Left renal pelvis (tissue), 4 donors: ENCODE measurements at regions not wholly inside any gene's neighbourhood (a gene's known extent, or its start where the extent isn't known, plus 50 kb on each side); places are given as distances from the start of the nearest gene placed in this dataset.
A peak's percentile ranks its signal among the peaks of the same experiment; 100 is the strongest.

Experiments used
- DNase-seq, 4 donors: peaks; one replicate each; pipeline ENCODE4 v3.0.0-alpha.2; 2013; ENCODE audit warnings: low read depth in 4 of 4, low spot score in 3 of 4

- DNase-seq, result no peak
These were observed 327.2 kb upstream of the ZFP64 start for GRCh38 chr20:52518735-52519134.

- no peak for DNase-seq
These were observed 324.3 kb upstream of the ZFP64 start for GRCh38 chr20:52515877-52516276.

DNA sequence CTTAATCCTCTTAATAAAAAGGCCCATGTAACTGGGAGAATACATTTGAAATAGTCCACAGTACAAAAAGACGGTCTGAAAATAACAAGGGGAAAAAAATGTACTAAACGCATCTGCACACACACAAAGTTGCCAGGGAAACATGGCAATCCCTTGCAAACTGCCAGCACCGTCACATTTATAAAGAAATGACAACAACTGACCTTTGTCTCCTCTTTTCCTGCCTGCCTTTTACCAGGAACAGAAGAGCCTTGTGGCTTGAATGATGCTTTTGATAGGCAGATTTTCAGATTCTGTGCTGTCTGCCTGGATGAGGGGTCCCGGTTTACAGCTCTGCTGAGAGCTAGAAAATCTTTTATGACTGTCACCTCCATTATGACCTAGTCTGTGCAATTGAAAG lies 308.6 kb upstream of the ZFP64 start:
- no peak for DNase-seq

GRCh38 chr20:52497731-52498130 lies 306.2 kb upstream of the ZFP64 start:
- no peak for DNase-seq

DNA sequence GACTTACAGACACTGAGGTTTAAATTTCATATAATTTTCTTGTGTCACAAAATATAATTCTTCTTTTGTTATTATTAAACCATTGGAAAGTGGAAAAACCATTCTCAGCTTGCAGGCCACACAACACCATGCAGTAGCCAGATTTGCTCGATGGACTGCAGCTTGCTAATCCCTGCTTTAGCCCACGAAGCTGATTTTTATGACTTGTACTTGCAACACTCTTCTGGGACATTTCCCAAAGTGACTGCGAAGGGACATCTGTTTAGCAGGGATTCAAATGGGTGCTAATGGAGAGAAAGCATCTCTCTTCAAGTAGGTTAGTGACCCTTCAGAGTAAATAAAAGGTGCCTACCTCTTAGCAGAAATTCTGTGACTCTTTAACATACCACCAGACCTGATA lies 304.6 kb upstream of the ZFP64 start:
- no peak for DNase-seq

- no peak for DNase-seq
These were observed 302.7 kb upstream of the ZFP64 start for GRCh38 chr20:52494244-52494643.

DNA sequence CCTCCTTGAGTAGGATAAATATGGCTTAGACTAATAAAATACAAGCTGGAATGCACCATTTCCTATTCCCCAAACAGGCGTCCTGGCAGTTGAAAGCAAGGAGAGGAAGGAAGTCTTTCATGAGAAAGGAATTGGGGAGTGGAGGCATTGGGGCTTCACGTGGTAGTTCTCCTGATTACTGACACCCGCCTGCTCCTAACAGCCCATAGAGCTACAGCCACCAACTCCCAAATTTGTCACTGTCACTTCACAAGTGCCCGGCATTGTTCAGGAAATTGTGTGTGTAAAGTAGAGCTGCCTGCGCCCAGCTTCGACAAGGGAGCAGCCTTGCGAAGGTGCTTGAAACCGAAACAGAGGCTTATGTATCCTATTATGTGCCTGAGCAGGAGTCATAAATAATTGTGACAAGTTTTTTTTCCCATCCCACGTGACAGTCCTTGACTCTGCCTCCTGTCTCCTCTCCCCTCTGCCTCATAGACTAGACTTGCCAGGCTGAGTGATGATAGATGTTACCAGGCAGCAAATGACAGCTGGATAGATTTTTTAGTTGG lies 301.7 kb upstream of the ZFP64 start:
- peak in 3 of 4 donors; percentile 31 to 61 (median 60) for DNase-seq

DNA sequence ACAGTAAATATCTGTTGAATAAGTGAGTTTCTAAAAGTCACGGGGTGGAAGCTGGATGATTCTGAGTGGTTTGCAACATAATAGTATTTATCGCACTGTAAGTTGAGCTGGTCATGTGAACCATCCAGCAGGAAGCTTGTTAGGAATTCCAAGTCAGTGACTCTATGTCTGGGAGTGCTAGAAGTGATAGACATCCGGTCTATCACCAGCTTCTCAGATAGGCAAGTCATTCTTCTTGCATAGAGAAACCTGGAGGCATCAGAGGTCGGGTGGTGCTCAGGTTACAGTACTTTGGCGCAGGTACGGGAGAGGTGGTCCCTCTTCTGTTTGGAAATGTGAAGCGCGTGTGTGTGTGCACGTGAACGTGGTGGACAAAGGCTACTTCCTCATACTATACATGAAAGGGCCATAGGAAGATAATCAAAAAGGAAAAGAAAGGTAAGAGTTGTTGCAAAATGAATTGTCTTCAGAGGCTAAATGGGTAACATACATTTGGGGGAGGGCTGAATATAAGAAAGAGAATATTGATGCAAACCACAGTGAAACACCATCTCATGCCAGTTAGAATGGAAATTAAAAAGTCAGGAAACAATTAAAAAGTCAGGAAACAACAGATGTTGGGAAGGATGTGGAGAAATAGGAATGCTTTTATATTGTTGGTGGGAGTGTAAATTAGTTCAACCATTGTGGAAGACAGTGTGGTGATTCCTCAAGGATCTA lies 299.3 kb upstream of the ZFP64 start:
- no peak for DNase-seq

DNA sequence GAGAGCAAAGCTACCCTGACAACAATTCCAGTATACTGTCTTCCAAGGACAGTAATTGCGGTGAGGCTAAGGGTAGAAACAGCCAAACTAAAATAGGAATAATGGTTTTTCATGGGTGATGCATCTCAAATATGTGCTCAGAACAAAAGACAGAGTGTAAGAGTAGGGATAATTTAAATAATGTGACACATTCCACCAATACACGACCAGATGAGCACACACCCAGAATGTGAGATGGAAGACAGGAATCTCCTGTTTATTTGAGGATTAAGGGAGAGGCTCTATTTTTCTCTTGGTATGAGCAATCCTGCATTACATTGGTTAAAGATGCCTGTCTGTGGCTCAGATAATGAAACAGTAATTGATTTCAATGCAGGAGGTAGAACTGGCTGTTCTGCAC lies 292.9 kb upstream of the ZFP64 start:
- DNase-seq, result no peak

- DNase-seq, result no peak
These were observed 291.8 kb upstream of the ZFP64 start for GRCh38 chr20:52483382-52483781.

- DNase-seq, result no peak
These were observed 290.5 kb upstream of the ZFP64 start for GRCh38 chr20:52482044-52482443.

DNA sequence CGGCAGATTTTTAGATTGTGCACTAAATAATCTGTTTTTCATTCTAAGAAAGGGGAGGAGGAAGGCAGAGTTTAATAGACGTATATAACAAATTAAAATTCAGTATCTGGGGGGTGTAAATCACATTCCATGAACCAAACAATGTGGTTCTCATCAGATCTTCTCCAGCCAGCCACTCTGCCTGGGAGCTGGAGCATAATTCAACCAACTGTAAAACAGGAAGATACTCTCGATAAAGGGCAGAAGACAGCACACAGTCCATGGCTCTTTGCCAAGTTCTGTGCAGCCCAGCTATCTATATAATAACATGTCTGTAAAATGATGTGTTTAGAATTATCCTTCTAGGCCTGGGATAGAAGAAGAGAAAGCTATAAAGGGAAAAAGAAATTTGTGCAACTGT lies 289.9 kb upstream of the ZFP64 start:
- peak in 2 of 4 donors; percentile 29 to 51 for DNase-seq

GRCh38 chr20:52476074-52476750 lies 284.6 kb upstream of the ZFP64 start:
- no peak for DNase-seq

DNA sequence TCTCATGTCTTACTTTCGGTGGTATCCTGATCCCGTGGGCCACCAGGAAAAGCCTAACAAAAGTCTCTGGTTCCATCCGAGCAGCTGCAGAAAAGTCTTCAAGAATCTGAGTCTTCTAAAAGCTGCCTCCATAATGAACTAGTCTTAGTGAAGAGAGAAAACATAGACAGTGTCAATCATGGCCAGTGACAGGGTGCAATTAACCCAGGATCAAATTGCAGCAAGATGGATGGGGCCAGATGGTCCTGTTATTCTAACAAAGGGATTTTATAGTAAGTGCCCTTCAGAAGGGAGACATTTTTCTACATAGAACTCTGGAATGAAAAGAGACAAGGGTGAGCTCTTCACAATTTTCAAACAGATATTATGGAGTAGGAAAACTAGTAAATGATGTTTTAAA lies 281.6 kb upstream of the ZFP64 start:
- DNase-seq, result no peak

DNA sequence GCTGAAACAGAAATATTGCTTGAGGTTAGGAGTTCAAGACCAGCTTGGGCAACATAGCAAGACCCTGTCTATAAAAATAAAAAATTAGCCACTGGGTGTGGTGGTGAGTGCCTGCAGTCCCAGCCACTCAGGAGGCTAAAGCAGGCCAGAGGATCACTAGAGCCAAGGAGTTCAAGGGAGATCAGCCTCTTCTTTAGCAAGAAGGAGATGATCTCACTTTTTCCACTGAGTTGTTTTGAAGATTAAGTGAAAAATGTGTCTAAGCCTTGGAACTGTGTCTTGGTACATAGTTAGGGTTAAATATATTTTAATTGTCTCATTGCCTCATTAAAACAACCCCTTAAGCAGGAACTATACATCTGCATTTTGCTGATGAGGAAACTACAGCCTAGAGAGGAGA lies 279.0 kb upstream of the ZFP64 start:
- no peak for DNase-seq

GRCh38 chr20:52469128-52469527 lies 277.5 kb upstream of the ZFP64 start:
- DNase-seq, result no peak

- DNase-seq, result no peak
These were observed 274.4 kb upstream of the ZFP64 start for GRCh38 chr20:52465991-52466390.

- DNase-seq, result no peak
These were observed 270.0 kb upstream of the ZFP64 start for GRCh38 chr20:52461582-52461981.

- no peak for DNase-seq
These were observed 267.6 kb upstream of the ZFP64 start for GRCh38 chr20:52459150-52459549.

- DNase-seq, result no peak
These were observed 266.2 kb upstream of the ZFP64 start for GRCh38 chr20:52457826-52458225.

GRCh38 chr20:52454660-52455059 lies 263.1 kb upstream of the ZFP64 start:
- no peak for DNase-seq
